SK-N-SH treated with all-trans-retinoic acid at 6 μM for 48 hours (cell line): ENCODE measurements at regions not wholly inside any gene's neighbourhood (a gene's known extent, or its start where the extent isn't known, plus 50 kb on each side); places are given as distances from the start of the nearest gene placed in this dataset.

Experiments used
- ATAC-seq: fragments of 200-7000 bp; cut with Tn5 transposase; 3 replicates; pipeline ENCODE4 v1.9.1; 2020; ENCODE audit warnings: mild to moderate bottlenecking, moderate library complexity
- ARNTL ChIP-seq: fragments of 450-650 bp; formaldehyde crosslinking; IDR thresholded peaks from 2 replicates; pipeline ENCODE4 v1.5.0; 2020; ENCODE audit warnings: low read depth, mild to moderate bottlenecking, moderate library complexity, borderline replicate concordance
- CSDC2 ChIP-seq: fragments of 250-450 bp; sonication (Bioruptor Pico); IDR thresholded peaks from 2 replicates; pipeline ENCODE4 v1.5.0; 2020; ENCODE audit warnings: mild to moderate bottlenecking, moderate library complexity
- ESRRG ChIP-seq: fragments of 250-450 bp; sonication (Bioruptor Pico); IDR thresholded peaks from 2 replicates; pipeline ENCODE4 v1.6.1; 2021; ENCODE audit warnings: mild to moderate bottlenecking
- GLIS3 ChIP-seq: fragments of 250-450 bp; sonication (Bioruptor Pico); IDR thresholded peaks from 2 replicates; pipeline ENCODE4 v1.5.0; 2020; ENCODE audit warnings: mild to moderate bottlenecking, moderate library complexity
- ISL1 ChIP-seq: fragments of 250-450 bp; sonication (Bioruptor Pico); IDR thresholded peaks from 2 replicates; pipeline ENCODE4 v2.1.2; 2022; ENCODE audit warnings: mild to moderate bottlenecking, moderate library complexity
- OSR1 ChIP-seq: fragments of 250-450 bp; sonication (Bioruptor Pico); IDR thresholded peaks from 2 replicates; pipeline ENCODE4 v1.8.0; 2022; ENCODE audit warnings: moderate library complexity, mild to moderate bottlenecking, inconsistent platforms
- PPARA ChIP-seq: fragments of 250-450 bp; sonication (Bioruptor Pico); IDR thresholded peaks from 2 replicates; pipeline ENCODE4 v1.5.0; 2020; ENCODE audit warnings: mild to moderate bottlenecking, borderline replicate concordance
- RARB ChIP-seq: fragments of 250-450 bp; sonication (Bioruptor Pico); IDR thresholded peaks from 2 replicates; pipeline ENCODE4 v1.8.0; 2021; ENCODE audit warnings: mild to moderate bottlenecking, moderate library complexity
- SNAI2 ChIP-seq: fragments of 250-450 bp; sonication (Bioruptor Pico); IDR thresholded peaks from 2 replicates; pipeline ENCODE4 v1.5.0; 2020; ENCODE audit warnings: mild to moderate bottlenecking, moderate library complexity
- TCF4 ChIP-seq: fragments of 250-450 bp; sonication (Bioruptor Pico); IDR thresholded peaks from 2 replicates; pipeline ENCODE4 v1.8.0; 2021; ENCODE audit warnings: mild to moderate bottlenecking, moderate library complexity, borderline replicate concordance
- TOX ChIP-seq: fragments of 250-450 bp; sonication (Bioruptor Pico); IDR thresholded peaks from 2 replicates; pipeline ENCODE4 v1.8.0; 2021; ENCODE audit warnings: mild to moderate bottlenecking, moderate library complexity, borderline replicate concordance
- ZFP3 ChIP-seq: fragments of 250-450 bp; sonication (Bioruptor Pico); IDR thresholded peaks from 2 replicates; pipeline ENCODE4 v1.5.0; 2020; ENCODE audit warnings: mild to moderate bottlenecking, moderate library complexity
- ZFP30 ChIP-seq: fragments of 450-650 bp; formaldehyde crosslinking; IDR thresholded peaks from 2 replicates; pipeline ENCODE4 v1.5.0; 2022; ENCODE audit warnings: mild to moderate bottlenecking, moderate library complexity
- ZNF70 ChIP-seq: fragments of 450-650 bp; formaldehyde crosslinking; IDR thresholded peaks from 2 replicates; pipeline ENCODE4 v1.5.0; 2020; ENCODE audit warnings: mild to moderate bottlenecking, moderate library complexity
- ZNF8 ChIP-seq: fragments of 450-650 bp; formaldehyde crosslinking; IDR thresholded peaks from 2 replicates; pipeline ENCODE4 v1.5.0; 2020; ENCODE audit warnings: mild to moderate bottlenecking, moderate library complexity
- TF ChIP-seq, protein P1 (sequence below): fragments of 250-450 bp; sonication (Bioruptor Pico); IDR thresholded peaks from 2 replicates; pipeline ENCODE4 v1.5.0; 2020; ENCODE audit warnings: mild to moderate bottlenecking, moderate library complexity
- TF ChIP-seq, protein P2 (sequence below): fragments of 250-450 bp; sonication (Bioruptor Pico); IDR thresholded peaks from 2 replicates; pipeline ENCODE4 v1.5.1; 2020; ENCODE audit warnings: low read depth, mild to moderate bottlenecking, moderate library complexity
- TF ChIP-seq, protein P3 (sequence below): fragments of 250-450 bp; sonication (Bioruptor Pico); IDR thresholded peaks from 2 replicates; pipeline ENCODE4 v1.8.0; 2020; ENCODE audit warnings: mild to moderate bottlenecking, moderate library complexity, borderline replicate concordance
- TF ChIP-seq, protein P4 (sequence below): fragments of 250-450 bp; sonication (Bioruptor Pico); IDR thresholded peaks from 2 replicates; pipeline ENCODE4 v1.8.0; 2021; ENCODE audit warnings: low read depth, mild to moderate bottlenecking, moderate library complexity, borderline replicate concordance

DNA sequence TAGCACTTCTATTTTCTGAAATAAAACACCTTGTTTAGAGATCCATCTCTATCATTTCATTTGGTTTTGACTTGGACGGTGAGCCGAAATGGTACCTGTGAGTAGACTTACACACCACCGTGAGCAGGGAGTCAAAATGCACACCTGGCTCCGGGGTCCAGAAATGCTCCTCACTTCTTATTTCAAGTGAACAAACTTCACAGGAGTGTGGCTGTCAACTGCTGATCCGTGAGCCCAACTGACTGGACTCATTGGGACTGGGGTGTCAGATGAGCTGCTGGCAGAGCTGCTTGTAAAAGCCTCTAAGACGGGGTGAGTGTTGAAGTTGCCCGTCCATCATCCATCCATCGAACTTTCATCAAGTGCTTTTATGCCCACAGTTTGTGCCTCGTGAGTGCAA, 435.5 kb downstream of the GLRX3 start:
- TF ChIP-seq ZFP30 (CRISPR knock-in tag) (no peak), RARB (CRISPR knock-in tag) (no peak), TOX (no peak), GLIS3 (CRISPR knock-in tag) (no peak)
- TF ChIP-seq, protein P1, sequence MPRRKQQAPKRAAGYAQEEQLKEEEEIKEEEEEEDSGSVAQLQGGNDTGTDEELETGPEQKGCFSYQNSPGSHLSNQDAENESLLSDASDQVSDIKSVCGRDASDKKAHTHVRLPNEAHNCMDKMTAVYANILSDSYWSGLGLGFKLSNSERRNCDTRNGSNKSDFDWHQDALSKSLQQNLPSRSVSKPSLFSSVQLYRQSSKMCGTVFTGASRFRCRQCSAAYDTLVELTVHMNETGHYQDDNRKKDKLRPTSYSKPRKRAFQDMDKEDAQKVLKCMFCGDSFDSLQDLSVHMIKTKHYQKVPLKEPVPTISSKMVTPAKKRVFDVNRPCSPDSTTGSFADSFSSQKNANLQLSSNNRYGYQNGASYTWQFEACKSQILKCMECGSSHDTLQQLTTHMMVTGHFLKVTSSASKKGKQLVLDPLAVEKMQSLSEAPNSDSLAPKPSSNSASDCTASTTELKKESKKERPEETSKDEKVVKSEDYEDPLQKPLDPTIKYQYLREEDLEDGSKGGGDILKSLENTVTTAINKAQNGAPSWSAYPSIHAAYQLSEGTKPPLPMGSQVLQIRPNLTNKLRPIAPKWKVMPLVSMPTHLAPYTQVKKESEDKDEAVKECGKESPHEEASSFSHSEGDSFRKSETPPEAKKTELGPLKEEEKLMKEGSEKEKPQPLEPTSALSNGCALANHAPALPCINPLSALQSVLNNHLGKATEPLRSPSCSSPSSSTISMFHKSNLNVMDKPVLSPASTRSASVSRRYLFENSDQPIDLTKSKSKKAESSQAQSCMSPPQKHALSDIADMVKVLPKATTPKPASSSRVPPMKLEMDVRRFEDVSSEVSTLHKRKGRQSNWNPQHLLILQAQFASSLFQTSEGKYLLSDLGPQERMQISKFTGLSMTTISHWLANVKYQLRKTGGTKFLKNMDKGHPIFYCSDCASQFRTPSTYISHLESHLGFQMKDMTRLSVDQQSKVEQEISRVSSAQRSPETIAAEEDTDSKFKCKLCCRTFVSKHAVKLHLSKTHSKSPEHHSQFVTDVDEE (CRISPR knock-in tag): no peak
- TF ChIP-seq, protein P2, sequence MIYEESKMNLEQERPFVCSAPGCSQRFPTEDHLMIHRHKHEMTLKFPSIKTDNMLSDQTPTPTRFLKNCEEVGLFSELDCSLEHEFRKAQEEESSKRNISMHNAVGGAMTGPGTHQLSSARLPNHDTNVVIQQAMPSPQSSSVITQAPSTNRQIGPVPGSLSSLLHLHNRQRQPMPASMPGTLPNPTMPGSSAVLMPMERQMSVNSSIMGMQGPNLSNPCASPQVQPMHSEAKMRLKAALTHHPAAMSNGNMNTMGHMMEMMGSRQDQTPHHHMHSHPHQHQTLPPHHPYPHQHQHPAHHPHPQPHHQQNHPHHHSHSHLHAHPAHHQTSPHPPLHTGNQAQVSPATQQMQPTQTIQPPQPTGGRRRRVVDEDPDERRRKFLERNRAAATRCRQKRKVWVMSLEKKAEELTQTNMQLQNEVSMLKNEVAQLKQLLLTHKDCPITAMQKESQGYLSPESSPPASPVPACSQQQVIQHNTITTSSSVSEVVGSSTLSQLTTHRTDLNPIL (CRISPR knock-in tag): no peak
- no peak for ATAC-seq

DNA sequence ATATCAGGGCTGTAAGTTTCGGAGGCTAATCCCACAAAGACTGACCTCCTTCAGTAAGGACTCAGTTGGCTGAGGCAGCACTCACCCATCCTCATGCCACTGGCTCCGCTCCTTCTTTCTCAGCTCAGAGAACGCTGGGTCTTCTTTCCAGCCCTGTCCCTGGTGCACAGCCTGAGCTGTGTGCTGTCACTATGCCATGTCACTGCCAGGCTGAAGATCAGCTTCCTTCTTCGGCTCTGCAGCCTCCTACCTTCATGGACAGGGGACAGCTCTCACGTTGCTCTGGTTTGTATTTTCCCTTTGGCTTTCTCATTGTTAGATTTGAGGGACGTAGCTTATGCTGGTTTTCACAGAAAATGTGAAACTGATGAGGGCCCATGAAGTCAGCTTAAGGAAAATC, 437.3 kb downstream of the GLRX3 start:
- TF ChIP-seq ISL1 (CRISPR knock-in tag) (no peak), ZFP30 (CRISPR knock-in tag) (no peak), ARNTL (CRISPR knock-in tag) (no peak), TCF4 (CRISPR knock-in tag) (no peak), TOX (no peak), ZNF8 (CRISPR knock-in tag) (no peak), CSDC2 (CRISPR knock-in tag) (no peak), ZFP3 (CRISPR knock-in tag) (no peak), ZNF70 (CRISPR knock-in tag) (no peak), RARB (CRISPR knock-in tag) (no peak), PPARA (CRISPR knock-in tag) (no peak), OSR1 (CRISPR knock-in tag) (no peak), ESRRG (CRISPR knock-in tag) (no peak), SNAI2 (CRISPR knock-in tag) (no peak)
- TF ChIP-seq, protein P1 (CRISPR knock-in tag): no peak
- TF ChIP-seq, protein P2 (CRISPR knock-in tag): no peak
- TF ChIP-seq, protein P3, sequence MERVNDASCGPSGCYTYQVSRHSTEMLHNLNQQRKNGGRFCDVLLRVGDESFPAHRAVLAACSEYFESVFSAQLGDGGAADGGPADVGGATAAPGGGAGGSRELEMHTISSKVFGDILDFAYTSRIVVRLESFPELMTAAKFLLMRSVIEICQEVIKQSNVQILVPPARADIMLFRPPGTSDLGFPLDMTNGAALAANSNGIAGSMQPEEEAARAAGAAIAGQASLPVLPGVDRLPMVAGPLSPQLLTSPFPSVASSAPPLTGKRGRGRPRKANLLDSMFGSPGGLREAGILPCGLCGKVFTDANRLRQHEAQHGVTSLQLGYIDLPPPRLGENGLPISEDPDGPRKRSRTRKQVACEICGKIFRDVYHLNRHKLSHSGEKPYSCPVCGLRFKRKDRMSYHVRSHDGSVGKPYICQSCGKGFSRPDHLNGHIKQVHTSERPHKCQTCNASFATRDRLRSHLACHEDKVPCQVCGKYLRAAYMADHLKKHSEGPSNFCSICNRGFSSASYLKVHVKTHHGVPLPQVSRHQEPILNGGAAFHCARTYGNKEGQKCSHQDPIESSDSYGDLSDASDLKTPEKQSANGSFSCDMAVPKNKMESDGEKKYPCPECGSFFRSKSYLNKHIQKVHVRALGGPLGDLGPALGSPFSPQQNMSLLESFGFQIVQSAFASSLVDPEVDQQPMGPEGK (CRISPR knock-in tag): no peak
- TF ChIP-seq, protein P4, sequence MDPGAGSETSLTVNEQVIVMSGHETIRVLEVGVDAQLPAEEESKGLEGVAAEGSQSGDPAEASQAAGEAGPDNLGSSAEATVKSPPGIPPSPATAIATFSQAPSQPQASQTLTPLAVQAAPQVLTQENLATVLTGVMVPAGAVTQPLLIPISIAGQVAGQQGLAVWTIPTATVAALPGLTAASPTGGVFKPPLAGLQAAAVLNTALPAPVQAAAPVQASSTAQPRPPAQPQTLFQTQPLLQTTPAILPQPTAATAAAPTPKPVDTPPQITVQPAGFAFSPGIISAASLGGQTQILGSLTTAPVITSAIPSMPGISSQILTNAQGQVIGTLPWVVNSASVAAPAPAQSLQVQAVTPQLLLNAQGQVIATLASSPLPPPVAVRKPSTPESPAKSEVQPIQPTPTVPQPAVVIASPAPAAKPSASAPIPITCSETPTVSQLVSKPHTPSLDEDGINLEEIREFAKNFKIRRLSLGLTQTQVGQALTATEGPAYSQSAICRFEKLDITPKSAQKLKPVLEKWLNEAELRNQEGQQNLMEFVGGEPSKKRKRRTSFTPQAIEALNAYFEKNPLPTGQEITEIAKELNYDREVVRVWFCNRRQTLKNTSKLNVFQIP: no peak
- ATAC-seq: no peak
